A673 (cell line): ENCODE measurements at regions not wholly inside any gene's neighbourhood (a gene's known extent, or its start where the extent isn't known, plus 50 kb on each side); places are given as distances from the start of the nearest gene placed in this dataset.

Experiments
- CTCF ChIP-seq: fragments of 300-800, 200-600 bp; sonication (generic); conservative IDR thresholded peaks from 2 replicates; pipeline ENCODE4 v1.5.1; 2017; ENCODE audit warnings: low read depth, mild to moderate bottlenecking, antibody characterized with exemption, low read length, moderate library complexity, mixed read lengths
- EZH2 ChIP-seq: fragments of 200-600 bp; sonication (generic); IDR thresholded peaks from 2 replicates; pipeline ENCODE4 v1.6.1; 2017; ENCODE audit warnings: borderline replicate concordance, low read depth, mild to moderate bottlenecking, mixed read lengths, antibody characterized with exemption, low read length; ENCODE audit not compliant: poor library complexity, severe bottlenecking

DNA sequence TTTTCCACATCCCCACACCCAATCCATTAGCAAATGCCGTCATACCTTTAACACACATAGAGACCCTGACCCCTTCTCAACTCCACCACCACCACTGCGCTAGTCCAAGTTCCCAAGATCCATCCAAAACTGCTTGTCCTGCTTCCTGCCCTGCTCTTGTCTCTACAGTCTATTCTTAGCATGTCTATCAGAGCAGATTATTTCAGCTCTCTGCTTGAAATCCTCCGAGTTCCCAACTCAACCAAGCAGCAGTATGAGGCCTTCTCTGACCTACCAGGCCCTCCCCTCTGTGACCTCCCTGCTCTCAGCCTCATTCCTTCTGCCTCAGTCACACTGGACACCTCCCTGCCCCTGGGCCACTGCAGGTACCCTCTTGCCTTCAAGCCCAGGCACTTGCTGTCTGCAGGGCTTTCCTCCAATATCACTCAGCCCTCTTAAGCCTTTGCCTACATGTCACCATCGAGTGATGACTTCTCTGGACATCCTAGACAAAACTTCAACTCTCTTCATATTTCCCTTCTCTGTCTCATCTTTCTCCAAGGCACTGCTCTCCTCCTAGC, 134.6 kb downstream of the SPATA19 start:
- TF ChIP-seq CTCF (no peak), EZH2 (no peak)
